HG03457 (cell line): ENCODE measurements at regions not wholly inside any gene's neighbourhood (a gene's known extent, or its start where the extent isn't known, plus 50 kb on each side); places are given as distances from the start of the nearest gene placed in this dataset.

Experiments
- ATAC-seq: cut with Tn5 transposase; IDR thresholded peaks from one replicate; pipeline ENCODE4 v1.9.1; 2021; ENCODE audit warnings: moderate number of reproducible peaks; ENCODE audit not compliant: unreplicated experiment

- ATAC-seq = no peak
Measured at GRCh38 chr20:42020316-42020715, 402.1 kb upstream of the CHD6 start.

GRCh38 chr20:42018979-42019378 lies 400.8 kb upstream of the CHD6 start:
- no peak for ATAC-seq

GRCh38 chr20:42010090-42010489 lies 391.9 kb upstream of the CHD6 start:
- no peak for ATAC-seq

GRCh38 chr20:42007251-42007650 lies 389.1 kb upstream of the CHD6 start:
- ATAC-seq = no peak

- ATAC-seq = no peak
Measured at GRCh38 chr20:42005211-42005610, 387.0 kb upstream of the CHD6 start.

- ATAC-seq = no peak
Measured at GRCh38 chr20:42003380-42003779, 385.2 kb upstream of the CHD6 start.

- ATAC-seq = no peak
Measured at GRCh38 chr20:41998539-41999341, 380.6 kb upstream of the CHD6 start.

- no peak for ATAC-seq
Measured at GRCh38 chr20:41996951-41997350, 378.8 kb upstream of the CHD6 start.

- no peak for ATAC-seq
Measured at GRCh38 chr20:41992481-41992880, 374.3 kb upstream of the CHD6 start.

- ATAC-seq = no peak
Measured at GRCh38 chr20:41991412-41991811, 373.2 kb upstream of the CHD6 start.

- no peak for ATAC-seq
Measured at GRCh38 chr20:41989935-41990635, 371.9 kb upstream of the CHD6 start.

- ATAC-seq = no peak
Measured at GRCh38 chr20:41989039-41989679, 371.0 kb upstream of the CHD6 start.

- no peak for ATAC-seq
Measured at GRCh38 chr20:41984031-41984430, 365.9 kb upstream of the CHD6 start.

- no peak for ATAC-seq
Measured at GRCh38 chr20:41983159-41983558, 365.0 kb upstream of the CHD6 start.

GRCh38 chr20:41981746-41982145 lies 363.6 kb upstream of the CHD6 start:
- no peak for ATAC-seq

GRCh38 chr20:41978875-41979274 lies 360.7 kb upstream of the CHD6 start:
- no peak for ATAC-seq

- no peak for ATAC-seq
Measured at GRCh38 chr20:41978246-41978790, 360.1 kb upstream of the CHD6 start.

GRCh38 chr20:41969656-41970055 lies 351.5 kb upstream of the CHD6 start:
- no peak for ATAC-seq

GRCh38 chr20:41960166-41960565 lies 342.0 kb upstream of the CHD6 start:
- no peak for ATAC-seq

- no peak for ATAC-seq
Measured at GRCh38 chr20:41958391-41958790, 340.2 kb upstream of the CHD6 start.

- no peak for ATAC-seq
Measured at GRCh38 chr20:41956338-41957074, 338.3 kb upstream of the CHD6 start.
